Ishikawa (cell line): ENCODE measurements at regions not wholly inside any gene's neighbourhood (a gene's known extent, or its start where the extent isn't known, plus 50 kb on each side); places are given as distances from the start of the nearest gene placed in this dataset.

ENCODE experiments used
- CEBPB ChIP-seq: IDR thresholded peaks from 2 replicates; pipeline ENCODE4 v1.6.1; 2012
- CREB1 ChIP-seq: IDR thresholded peaks from 2 replicates; pipeline ENCODE4 v1.6.1; 2012; ENCODE audit warnings: low read depth
- EGR1 ChIP-seq: IDR thresholded peaks from 2 replicates; pipeline ENCODE4 v1.6.1; 2012
- EP300 ChIP-seq: IDR thresholded peaks from 2 replicates; pipeline ENCODE4 v1.6.1; 2012; ENCODE audit warnings: borderline replicate concordance
- FOXM1 ChIP-seq: IDR thresholded peaks from 2 replicates; pipeline ENCODE4 v1.6.1; 2012; ENCODE audit warnings: low read depth, borderline replicate concordance
- MAX ChIP-seq: IDR thresholded peaks from 2 replicates; pipeline ENCODE4 v1.6.1; 2012
- NFIC ChIP-seq: IDR thresholded peaks from 2 replicates; pipeline ENCODE4 v1.6.1; 2012
- RAD21 ChIP-seq: IDR thresholded peaks from 2 replicates; pipeline ENCODE4 v1.6.1; 2012; ENCODE audit warnings: low read depth
- REST ChIP-seq: IDR thresholded peaks from 2 replicates; pipeline ENCODE4 v1.6.1; 2012; ENCODE audit warnings: low read depth, mild to moderate bottlenecking
- TAF1 ChIP-seq: IDR thresholded peaks from 2 replicates; pipeline ENCODE4 v1.6.1; 2012; ENCODE audit warnings: low read depth, mild to moderate bottlenecking
- TEAD4 ChIP-seq: IDR thresholded peaks from 2 replicates; pipeline ENCODE4 v1.6.1; 2012
- USF1 ChIP-seq: IDR thresholded peaks from 2 replicates; pipeline ENCODE4 v1.6.1; 2012
- YY1 ChIP-seq: IDR thresholded peaks from 2 replicates; pipeline ENCODE4 v1.6.1; 2012; ENCODE audit warnings: low read depth
- ZBTB7A ChIP-seq: IDR thresholded peaks from 2 replicates; pipeline ENCODE4 v1.6.1; 2012; ENCODE audit warnings: low read depth

- TF ChIP-seq NFIC: no peak
- no peak for TF ChIP-seq MAX
- TF ChIP-seq EP300: no peak
- TF ChIP-seq YY1: no peak
- TF ChIP-seq CREB1: no peak
- TF ChIP-seq TAF1: no peak
- TF ChIP-seq CEBPB: no peak
- no peak for TF ChIP-seq FOXM1
- TF ChIP-seq TEAD4: no peak
- TF ChIP-seq RAD21: no peak
- TF ChIP-seq REST: no peak
- TF ChIP-seq ZBTB7A: no peak
- no peak for TF ChIP-seq USF1
- TF ChIP-seq EGR1: no peak
These were observed 263.8 kb downstream of the EIPR1 start for GRCh38 chr2:3113769-3114168.
